NCI-H748 (cell line): ENCODE measurements at regions not wholly inside any gene's neighbourhood (a gene's known extent, or its start where the extent isn't known, plus 50 kb on each side); places are given as distances from the start of the nearest gene placed in this dataset.

Experiments used
- DNase-seq: peaks from one replicate; lab custom pipeline; 2025; ENCODE audit not compliant: unreplicated experiment; lab: John Stamatoyannopoulos, UW

DNA sequence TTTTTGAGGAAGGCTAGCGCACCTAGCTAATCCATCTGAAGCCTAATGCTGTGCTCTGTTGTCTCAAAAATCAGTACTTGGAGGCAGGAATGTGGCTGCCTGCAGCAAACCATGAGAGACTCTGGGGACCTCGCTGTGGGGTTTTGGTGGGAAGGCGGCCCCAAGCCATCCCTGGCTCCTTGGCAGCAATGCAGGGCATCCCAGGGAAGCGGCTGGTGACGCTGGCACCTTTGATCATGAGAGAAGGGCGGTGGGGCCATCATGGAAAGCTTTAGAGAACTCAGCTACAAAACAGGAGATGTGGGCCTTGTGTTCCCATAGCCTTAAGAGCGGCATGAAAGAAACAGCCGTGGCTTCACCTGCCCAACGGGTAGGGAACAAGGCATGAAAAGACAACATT lies 101.1 kb upstream of the SFSWAP start:
- no peak for DNase-seq

DNA sequence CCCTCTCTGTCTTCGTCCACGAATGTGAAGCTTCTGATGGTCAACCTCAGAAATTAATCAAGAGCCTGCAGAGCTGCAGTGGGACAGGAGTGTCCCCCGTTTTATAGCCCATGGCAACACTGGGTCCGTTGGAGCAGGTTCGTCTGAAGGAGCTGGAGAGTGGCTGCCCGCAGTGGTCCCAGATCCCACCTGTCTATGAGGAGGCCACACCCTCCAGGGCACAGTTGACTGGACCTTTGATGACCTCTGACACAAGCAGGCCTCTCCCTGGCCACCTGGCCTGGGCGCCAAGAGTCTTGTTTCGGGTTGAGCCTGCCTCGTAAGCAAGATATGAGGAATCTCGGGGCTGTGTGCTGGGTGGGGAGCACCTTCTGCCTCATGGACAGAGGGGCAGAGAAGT lies 100.7 kb upstream of the SFSWAP start:
- DNase-seq: no peak

DNA sequence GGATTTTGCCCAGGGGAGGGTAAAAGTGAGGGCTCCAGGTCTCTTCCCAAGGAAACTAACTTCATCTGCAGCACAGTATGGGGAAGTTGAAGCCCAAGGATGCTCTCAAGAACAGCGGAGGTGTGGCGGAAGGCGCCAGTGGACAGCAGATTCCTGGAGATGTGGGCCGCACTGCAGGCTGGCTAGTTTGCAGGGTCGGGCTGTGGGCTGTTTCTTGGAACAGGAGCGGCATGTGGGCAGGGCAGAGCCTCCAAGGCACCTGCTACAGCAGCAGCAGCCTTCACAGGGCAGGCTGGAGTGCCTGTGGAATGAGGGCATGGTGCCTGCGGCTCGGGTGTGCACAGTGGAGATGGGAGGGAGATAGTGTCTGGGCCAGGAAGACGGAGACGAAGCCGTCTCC lies 100.0 kb upstream of the SFSWAP start:
- no peak for DNase-seq

DNA sequence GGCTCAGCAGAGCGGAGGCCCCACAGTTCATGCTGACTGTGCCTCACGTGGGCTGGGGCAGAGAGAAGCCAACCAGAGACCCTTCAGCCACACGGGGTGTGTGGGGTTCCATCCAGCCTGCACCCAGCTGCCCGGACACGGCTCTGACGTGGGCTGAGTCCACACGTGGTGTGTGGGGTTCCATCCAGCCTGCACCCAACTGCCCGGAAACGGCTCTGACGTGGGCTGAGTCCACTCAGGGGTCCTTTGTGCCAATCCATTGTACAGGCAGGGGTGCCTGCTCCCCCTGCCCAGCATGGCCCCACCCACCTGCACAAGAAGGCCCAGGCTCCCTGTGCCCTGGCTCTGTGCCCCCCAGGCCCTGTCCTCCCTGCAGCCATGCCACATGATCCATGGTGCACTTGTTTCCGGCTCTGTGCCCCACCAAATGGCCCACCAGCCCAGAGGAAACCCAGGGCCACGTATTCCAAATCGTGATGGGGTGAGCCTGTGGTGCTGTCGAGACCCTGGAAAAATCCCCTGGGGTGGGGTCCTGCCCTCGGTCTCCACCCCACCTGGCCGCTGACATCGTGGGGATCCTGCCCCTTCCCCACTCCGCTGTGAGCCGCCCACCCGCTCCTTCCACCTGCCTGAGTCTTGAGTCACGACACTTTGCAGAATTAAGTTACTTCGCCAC lies 99.3 kb upstream of the SFSWAP start:
- no peak for DNase-seq

DNA sequence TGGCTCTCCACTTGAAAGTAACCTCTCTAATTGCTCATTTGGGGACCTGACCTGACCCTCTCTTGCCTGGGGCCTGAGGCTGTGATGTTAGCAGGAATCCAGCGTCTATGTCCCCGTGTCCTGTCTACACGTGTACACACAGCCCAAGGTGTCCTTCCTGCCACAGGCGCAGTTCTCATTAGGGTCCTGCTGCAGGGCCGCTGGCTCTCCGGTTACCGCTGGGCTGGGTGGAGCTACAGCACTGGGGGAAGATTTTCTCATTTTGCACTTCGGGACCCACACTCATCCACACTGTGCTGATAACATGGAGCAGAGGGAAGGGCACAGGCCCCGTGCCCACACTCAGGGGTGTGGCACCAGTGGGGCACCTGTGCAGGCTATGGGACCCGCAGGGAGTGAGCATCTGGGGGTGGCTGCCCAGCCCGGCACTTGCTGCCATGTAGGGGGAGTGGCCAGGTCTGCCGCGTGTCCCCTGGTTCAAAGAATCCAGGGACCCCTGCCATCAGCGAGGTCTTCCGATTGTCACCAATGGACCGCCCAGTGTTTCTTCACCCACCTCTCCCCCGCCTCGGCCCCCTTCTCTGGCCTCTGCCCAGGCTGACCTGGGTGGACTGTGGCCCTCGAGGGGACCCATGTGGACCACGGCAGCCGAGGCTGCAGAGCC lies 98.7 kb upstream of the SFSWAP start:
- no peak for DNase-seq

DNA sequence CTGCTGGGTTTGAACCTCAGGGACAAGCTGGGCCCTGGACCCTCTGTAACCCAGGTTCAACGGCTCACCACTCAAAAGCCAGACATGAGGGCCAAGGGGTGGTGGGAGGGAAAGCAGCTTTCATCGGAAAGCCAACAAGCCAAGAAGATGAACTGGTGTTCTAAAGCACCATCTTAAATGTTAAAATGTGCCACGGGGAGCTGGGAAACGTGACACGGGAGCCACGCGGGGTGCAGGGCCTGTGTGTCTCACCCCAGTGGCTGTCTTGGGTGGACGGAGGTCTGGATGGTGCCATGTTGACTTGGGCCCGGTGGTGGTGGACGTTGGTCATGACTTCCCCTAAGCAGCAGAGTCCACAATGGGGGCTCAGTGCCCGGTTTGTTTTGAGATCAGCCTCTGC lies 97.7 kb upstream of the SFSWAP start:
- no peak for DNase-seq

DNA sequence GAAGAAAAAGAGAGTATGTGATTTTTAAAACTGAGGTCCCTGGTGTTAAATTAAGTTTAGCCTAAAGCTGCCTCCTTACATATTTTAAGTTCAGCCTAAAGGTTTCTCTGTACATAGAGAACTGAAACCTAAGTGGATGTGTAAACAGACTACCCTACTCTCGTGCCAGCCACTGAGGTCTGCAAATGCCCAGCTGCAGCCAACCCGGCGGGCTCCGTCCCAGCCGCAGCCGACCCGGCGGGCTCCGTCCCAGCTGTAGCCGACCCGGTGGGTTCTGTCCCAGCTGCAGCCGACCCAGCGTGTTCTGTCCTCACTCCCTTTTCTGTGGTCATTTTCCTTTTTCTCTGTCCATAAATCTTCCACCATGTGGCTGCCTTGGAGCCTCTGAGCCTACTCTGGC lies 97.2 kb upstream of the SFSWAP start:
- no peak for DNase-seq

DNA sequence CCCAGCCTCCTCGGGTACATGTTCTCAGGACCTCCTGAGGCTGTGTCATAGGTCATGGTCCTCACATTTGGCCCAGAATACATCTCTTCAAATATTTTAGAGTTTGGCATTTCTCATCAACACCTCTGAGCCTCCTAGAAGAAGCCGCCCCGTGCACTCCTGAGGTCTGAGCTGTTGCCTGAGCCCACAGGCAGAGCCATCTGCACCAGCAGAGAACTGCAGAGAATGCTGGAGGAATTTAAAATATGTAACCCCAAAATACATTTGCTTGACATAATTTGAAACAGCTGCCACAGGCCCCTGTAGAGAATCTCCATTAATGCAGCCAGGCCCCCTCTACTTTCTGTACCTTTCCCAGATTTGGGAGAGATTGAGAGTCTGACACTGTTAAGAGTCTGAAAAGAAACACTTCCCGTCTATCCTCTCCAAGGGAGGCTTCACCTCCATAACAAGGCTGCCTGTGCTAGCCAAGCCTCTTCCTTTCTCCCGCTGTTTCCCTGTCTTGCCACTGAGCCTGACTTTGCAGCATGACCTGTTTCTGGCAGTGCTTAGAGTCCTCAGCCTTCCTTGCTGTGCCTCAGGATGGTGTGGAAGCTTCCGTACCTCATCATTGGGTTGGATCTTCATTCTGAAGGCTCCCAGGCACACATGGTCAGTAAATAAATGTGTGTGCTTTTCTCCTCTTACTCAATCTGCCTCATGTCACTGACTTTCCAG lies 95.4 kb upstream of the SFSWAP start:
- DNase-seq: no peak

DNA sequence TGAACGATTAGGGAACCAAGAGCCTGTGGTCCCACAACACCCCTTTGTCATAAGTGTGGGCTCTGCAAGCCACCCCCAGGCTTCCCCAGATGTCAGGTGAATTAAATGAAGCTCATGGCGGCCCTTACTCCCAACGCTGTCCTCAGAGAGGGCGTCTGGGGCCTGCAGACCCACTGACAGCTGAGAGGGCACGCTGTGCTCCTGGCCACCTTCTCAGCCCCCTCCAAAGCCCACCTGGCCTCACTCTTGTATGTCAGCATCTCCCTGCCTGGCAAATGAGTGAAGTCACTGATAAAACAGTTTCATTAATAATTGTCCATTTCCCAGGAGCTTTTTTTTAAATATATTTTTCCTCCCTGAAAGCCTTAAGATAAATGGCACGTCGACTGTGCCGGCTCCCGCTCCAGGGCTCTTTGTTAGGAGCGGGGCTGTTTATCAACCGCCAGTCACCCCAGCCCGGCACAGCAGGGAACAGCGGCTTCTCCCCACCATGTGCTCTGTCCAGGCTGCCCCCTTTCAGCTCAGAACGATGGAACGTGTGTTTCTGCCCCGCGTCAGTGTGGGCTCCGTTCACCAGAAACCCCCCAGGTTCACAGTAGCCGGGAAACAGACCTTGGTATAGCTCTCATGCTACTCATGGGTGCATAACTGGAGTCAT lies 94.7 kb upstream of the SFSWAP start:
- no peak for DNase-seq

DNA sequence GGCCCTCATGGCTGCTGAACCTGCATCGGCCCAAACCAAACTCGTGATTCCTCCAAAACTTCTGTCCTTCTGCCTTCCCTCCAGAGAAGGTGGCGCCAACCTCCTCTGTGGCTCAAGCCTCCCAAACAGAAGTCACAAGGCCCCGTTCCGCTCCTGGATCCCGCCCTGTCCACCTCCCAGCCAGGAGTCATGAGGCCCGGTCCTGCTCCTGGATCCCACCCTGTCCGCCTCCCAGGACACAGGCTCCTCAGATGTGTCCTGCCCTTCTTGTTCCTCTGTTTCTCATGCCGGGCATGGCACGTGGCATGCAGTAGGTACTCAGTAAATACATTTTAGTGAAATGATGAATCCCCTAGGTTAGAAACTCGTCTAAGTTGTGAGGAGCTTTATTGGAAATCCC lies 94.2 kb upstream of the SFSWAP start:
- no peak for DNase-seq

DNA sequence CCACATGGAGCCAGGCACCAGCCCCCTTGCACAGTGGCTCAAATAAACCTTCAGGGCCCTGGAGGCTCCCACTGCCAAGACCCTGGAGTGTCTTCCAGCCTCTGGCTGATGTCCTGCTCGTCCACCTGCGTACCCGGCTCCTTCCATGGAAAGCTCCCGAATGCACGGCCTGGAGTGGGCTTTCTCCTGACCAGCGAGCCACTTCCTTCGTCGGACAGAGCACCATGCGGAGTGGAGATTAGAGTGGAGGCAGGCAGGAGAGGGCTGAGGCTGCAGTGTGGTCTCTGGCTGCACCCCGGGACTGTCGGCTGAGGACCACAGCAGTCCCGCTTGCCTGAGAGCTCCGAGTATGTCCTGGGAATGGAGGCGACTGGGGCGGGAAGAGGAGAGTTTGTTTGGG lies 93.7 kb upstream of the SFSWAP start:
- no peak for DNase-seq

DNA sequence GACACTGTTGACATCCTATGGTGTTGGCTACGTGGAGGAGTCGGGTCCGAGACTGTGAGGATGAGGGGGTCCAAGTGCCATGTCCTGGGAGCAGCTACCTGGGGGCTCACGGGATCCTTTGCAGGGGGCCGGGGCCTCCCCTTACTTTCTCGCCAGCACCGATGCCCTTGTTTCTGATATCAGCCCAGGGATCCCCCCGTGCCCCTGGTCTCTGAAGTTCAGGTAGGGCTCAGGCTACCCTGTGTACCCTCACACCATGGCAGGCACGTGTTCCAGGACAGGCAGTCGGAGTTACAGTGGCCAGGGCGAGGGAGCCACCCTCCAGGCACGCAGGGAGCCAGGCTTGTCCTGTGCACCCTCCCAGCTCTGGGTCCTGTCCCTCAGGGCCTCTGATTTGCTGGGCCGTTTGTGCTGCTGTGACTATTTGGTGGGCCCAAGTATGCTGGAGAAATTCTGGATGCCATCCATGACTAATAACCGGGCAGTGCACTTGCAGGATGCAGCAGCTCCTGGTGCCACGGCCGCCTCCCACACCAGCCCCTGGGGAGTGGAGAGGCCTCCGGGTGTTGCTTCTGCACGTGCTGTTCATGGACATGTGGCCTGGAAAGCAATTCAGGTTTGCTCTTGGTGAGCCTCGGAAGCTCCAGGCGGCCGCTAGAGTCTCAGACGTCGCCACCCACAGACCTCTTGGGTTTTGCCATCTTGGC lies 93.1 kb upstream of the SFSWAP start:
- no peak for DNase-seq

DNA sequence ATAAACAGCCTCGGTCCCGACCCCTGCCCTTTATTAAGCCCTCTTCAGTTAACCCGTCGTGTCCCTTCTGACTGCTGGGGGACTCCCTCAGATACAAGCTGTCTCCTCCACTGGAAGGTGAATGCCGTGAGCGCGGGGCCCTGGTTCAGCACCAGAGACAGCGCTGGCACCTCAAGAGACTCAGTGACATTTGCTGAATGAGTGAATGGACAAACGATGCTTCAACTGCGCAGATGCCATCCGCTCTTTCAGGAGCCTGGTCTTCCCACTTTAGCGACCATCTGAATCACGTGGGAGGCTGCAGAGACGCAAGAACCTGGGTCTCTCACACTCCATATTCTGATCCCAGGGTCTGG lies 92.6 kb upstream of the SFSWAP start:
- DNase-seq: no peak

DNA sequence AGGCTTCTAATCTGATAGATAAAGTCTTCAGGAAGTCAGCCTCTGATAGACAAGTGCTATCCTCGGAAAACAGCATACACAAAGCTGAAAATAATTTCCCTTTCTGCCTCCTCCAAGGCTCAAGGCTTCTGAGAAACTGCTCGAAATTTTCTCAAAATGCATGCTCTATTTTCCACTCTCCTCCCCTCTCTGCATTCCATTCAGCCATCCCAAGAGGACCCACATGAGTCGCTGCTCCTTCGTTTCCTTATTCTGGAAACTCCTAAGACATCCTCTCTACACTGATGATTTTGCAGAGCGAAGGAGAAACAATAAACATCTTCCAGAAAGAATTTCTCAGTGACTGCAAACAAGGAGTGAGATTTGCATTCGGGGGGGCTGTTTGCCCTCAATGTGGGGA lies 92.2 kb upstream of the SFSWAP start:
- no peak for DNase-seq

DNA sequence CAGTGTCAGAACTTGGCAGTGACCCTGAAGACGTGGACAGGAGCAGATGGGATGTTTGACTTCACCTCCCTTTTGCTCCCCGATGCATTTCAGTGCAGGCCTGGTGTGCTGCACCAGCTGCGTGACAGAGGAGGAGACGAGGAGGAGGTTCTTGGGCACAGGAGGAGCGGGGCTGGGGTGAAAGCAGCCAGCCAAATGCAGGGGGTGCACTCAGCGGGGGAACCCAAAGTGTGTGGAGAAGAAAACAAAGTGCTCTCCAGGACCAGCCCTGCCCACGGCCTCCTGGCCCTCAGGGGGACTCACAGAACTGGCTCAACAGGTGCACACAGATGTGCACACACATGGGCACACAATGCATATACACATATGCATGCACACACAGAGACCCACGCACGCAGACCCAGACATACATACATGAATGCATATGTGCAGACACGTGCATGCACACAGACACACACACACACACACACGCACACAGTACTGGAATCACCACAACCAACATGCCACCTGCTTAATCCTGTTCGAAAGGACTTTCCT lies 91.7 kb upstream of the SFSWAP start:
- DNase-seq: no peak

DNA sequence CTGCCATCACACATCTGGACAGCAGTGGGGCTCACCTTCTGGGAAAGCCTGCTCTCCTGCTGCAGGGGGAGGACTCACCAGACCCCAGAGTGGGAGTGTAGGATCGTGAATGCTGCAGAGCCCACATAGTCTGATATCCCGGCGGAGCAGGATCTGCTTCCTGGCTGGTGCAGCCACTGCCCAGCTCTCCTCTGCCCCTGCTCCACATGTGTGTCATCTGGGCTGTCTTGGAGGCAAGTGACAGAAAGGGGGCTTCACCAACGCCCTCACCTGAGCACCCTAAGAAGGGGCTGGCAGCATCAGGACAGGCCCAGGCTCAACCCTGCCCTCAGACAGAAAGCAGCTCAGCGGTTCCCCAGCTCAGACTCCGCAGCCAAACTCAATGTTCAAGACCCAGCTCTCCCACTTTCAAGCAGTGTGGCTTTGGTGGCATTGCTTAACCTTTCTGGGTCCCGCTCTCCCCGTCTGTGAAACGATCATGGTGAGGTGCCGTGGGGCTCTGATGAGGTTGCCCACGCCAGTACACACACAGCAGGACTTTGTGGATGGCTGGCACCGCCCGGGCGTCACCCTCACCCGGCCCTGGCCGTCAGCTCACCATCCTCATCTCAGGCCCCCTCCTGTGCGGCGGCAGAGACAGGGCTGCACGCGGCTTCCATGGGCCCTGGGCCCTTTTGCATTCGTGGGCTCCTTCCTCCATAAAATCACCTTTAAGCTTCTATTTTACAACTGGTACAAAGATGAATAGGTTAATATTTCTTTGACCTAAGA lies 91.0 kb upstream of the SFSWAP start:
- DNase-seq: no peak

DNA sequence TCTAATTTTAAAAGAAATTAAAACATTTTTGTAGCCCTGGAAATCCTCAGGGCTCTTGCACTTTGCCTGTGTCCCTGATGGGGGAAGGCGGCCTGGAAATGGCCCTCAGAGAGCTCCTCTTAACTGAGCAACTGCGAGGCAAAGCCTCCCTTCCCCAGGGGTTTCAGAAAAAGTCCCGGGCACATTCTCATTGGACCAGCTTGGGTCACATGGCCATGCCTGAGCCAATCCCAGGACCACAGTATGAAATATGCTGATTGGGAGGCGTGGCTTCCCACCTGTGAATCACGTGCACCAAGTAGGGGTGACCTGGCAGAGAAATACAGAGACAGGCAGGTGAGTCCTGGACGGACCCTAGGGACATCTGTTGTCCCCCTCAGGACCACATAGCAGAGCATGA lies 90.4 kb upstream of the SFSWAP start:
- DNase-seq: no peak

DNA sequence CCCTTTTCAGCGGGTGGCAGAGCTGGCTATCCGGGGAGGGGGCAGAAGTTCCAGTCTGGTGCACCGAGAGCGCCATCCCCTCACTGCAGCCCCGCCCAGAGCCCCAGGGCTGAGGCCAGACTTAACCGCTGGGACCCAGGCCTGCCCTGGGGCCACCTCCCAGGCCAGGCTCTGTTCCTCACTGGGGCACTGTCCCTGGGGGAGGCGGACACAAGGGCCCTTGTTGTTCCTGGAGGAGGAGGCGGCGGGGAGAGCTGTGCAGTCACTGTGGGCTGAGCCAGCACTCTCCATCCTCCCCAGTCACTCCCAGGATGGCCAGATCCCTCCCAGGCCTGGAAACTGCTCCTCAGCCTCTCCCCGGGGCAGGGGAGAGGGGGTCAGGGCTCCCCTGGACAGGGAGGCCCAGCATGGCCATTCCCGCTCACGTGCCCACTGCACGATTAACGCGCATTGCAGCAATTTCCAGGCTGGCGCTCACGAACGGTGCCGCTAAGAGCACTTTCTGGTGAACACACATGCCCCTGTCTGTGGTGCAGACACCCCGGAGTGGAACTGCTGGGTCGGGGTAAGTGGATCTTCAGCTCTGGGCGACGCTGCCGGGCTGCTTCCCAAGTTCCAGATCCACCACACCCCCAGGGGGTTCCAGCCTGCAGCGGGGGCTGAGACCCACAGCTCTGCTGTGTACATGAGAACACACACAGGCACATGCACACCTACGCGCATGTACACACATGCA lies 89.8 kb upstream of the SFSWAP start:
- DNase-seq: no peak

DNA sequence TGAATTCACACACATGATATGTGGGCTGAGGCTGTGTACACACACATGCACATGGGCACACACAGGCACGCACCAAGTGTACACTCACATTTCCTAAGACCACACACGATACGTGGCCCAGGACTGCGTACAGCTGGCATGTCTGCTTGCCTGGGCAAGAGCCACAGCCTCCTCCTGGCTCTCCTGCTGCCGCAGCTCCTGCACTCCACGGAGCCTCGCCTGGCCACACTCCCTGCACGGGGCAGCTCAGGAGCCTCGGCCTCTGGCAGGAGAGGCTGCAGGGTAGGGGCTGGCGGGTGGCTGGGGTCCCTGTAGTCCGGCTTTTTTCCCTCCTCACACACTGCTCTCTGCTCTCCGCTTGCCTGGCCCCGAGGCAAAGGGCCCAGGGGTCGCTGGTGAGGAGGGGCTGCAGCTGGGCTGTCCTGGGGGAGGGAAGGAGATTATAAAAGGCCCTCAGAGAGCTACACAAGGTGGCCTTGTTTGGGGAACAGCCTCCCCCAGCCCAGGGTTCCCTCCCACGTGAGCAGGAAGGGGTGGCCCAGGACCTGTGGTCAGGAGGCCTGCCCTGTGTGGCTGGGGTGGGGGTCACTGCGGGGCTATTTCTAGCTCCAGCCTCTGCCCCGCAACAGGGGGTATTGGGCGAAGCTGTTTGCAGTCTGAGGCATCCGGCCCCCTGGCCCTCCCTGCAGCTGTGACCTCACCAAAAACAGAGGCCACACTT lies 89.0 kb upstream of the SFSWAP start:
- DNase-seq: no peak
